H1 (cell line): ENCODE measurements at regions not wholly inside any gene's neighbourhood (a gene's known extent, or its start where the extent isn't known, plus 50 kb on each side); places are given as distances from the start of the nearest gene placed in this dataset.

ENCODE experiments used
- CTCF ChIA-PET: fragments of 300-600 bp; sonication (Branson Sonifier 250); formaldehyde crosslinking; loops from one replicate; lab custom pipeline; 2021; ENCODE audit not compliant: partially characterized antibody; lab: Charles Lee
- POLR2A ChIA-PET: fragments of 300-600 bp; sonication (Branson Sonifier 250); formaldehyde crosslinking; loops from one replicate; lab custom pipeline; 2021; ENCODE audit warnings: inconsistent platforms; ENCODE audit not compliant: partially characterized antibody; lab: Charles Lee
- DNase-seq, 2 experiments: peaks; one replicate each; pipeline versions ENCODE4 v3.0.0 to v3.0.0-alpha.2; 2010 to 2022; ENCODE audit warnings: low spot score in 2 of 2, low read depth in 1 of 2, mixed read lengths in 1 of 2
- FAIRE-seq: peaks from 2 replicates; lab custom pipeline; 2011; peaks lifted over from hg19 to GRCh38; lab: Jason Lieb, UNC
- H2AFZ ChIP-seq: 2 replicates; pipeline ENCODE4 v1.8.1; 2012; ENCODE audit warnings: low read length, inconsistent platforms
- H2AK5ac ChIP-seq: 2 replicates; pipeline ENCODE4 v1.6.1; 2013; ENCODE audit warnings: low read depth, low read length
- H2BK120ac ChIP-seq: replicated peaks from 2 replicates; pipeline ENCODE3; 2013; ENCODE audit warnings: low read depth, low read length, inconsistent platforms
- H2BK12ac ChIP-seq: 2 replicates; pipeline ENCODE4 v1.6.1; 2013; ENCODE audit warnings: low read depth, low read length
- H2BK15ac ChIP-seq: 2 replicates; pipeline ENCODE4 v1.6.1; 2013; ENCODE audit warnings: low read length
- H2BK20ac ChIP-seq: 2 replicates; pipeline ENCODE4 v1.6.1; 2013; ENCODE audit warnings: low read length
- H2BK5ac ChIP-seq: 2 replicates; pipeline ENCODE4 v1.6.1; 2013; ENCODE audit warnings: low read depth, low read length
- H3K14ac ChIP-seq: 2 replicates; pipeline ENCODE4 v1.6.1; 2013; ENCODE audit warnings: inconsistent platforms; ENCODE audit not compliant: insufficient read length
- H3K18ac ChIP-seq: 2 replicates; pipeline ENCODE4 v1.6.1; 2013; ENCODE audit warnings: low read length; ENCODE audit errors: extremely low read depth
- H3K23ac ChIP-seq: 2 replicates; pipeline ENCODE4 v1.6.1; 2013; ENCODE audit warnings: inconsistent platforms; ENCODE audit not compliant: insufficient read length
- H3K23me2 ChIP-seq: 2 replicates; pipeline ENCODE4 v1.6.1; 2013; ENCODE audit warnings: low read depth, low read length
- H3K27ac ChIP-seq: 2 replicates; pipeline ENCODE4 v1.6.1; 2011; ENCODE audit warnings: low read depth, low read length, inconsistent platforms
- H3K27me3 ChIP-seq, 4 experiments: replicated peaks in 1 of 4; 1 replicate in 1 of 4; 2 replicates in 3 of 4; pipeline versions ENCODE4 v1.6.1 to v1.8.1; 2011 to 2013; ENCODE audit warnings: low read length in 3 of 4, mild to moderate bottlenecking in 3 of 4, inconsistent platforms in 2 of 4, mixed read lengths in 2 of 4, moderate library complexity in 1 of 4; ENCODE audit not compliant: control insufficient read depth in 3 of 4, insufficient read depth in 3 of 4; ENCODE audit errors: extremely low read depth in 1 of 4
- H3K36me3 ChIP-seq, 4 experiments: 2 replicates each; pipeline versions ENCODE4 v1.6.1 to v1.8.1; 2011 to 2013; ENCODE audit warnings: mild to moderate bottlenecking in 4 of 4, low read length in 3 of 4, moderate library complexity in 2 of 4, control low read depth in 1 of 4, inconsistent platforms in 1 of 4; ENCODE audit not compliant: insufficient read depth in 4 of 4, control insufficient read depth in 2 of 4
- H3K4ac ChIP-seq: replicated peaks from 2 replicates; pipeline ENCODE3; 2013; ENCODE audit warnings: low read length, low read depth, mixed read lengths, inconsistent platforms; ENCODE audit not compliant: insufficient read length
- H3K4me1 ChIP-seq, 4 experiments: replicated peaks in 1 of 4; 1 replicate in 1 of 4; 2 replicates in 3 of 4; pipeline versions ENCODE4 v1.6.1 to v1.8.1; 2011 to 2013; ENCODE audit warnings: low read length in 3 of 4, inconsistent platforms in 2 of 4, mixed read lengths in 1 of 4; ENCODE audit not compliant: insufficient read depth in 4 of 4, control insufficient read depth in 3 of 4
- H3K4me2 ChIP-seq, 2 experiments: 2 replicates each; pipeline versions ENCODE4 v1.6.1 to v1.8.1; 2011 to 2013; ENCODE audit warnings: low read depth in 2 of 2, low read length in 2 of 2, control low read depth in 1 of 2, inconsistent platforms in 1 of 2, mild to moderate bottlenecking in 1 of 2; ENCODE audit not compliant: insufficient read depth in 1 of 2
- H3K4me3 ChIP-seq, 4 experiments: fragments of 200-600, 300-600 bp in 1 of 4; sonication (generic), shearing (Covaris generic), sonication (Bioruptor Twin) in 1 of 4; 2 replicates each; pipeline versions ENCODE4 v1.5.1 to v1.8.1; 2011 to 2016; ENCODE audit warnings: low read length in 4 of 4, low read depth in 3 of 4, control low read depth in 2 of 4, inconsistent platforms in 2 of 4, mild to moderate bottlenecking in 2 of 4, mixed read lengths in 1 of 4, moderate library complexity in 1 of 4; ENCODE audit not compliant: insufficient read depth in 2 of 4; ENCODE audit errors: extremely low read depth in 1 of 4
- H3K56ac ChIP-seq: replicated peaks from 2 replicates; pipeline ENCODE3; 2013; ENCODE audit warnings: low read depth, mild to moderate bottlenecking, mixed read lengths, low read length, inconsistent platforms; ENCODE audit not compliant: insufficient read length
- H3K79me1 ChIP-seq: 2 replicates; pipeline ENCODE4 v1.6.1; 2013; ENCODE audit warnings: low read depth, low read length, control low read depth
- H3K79me2 ChIP-seq, 2 experiments: 2 replicates each; pipeline versions ENCODE4 v1.6.1 to v1.8.1; 2012 to 2013; ENCODE audit warnings: low read length in 2 of 2, mild to moderate bottlenecking in 2 of 2, inconsistent platforms in 1 of 2; ENCODE audit not compliant: insufficient read depth in 2 of 2, control insufficient read depth in 1 of 2
- H3K9ac ChIP-seq, 4 experiments: replicated peaks in 1 of 4; 1 replicate in 1 of 4; 2 replicates in 3 of 4; pipeline versions ENCODE4 v1.6.1 to v1.8.1; 2011 to 2013; ENCODE audit warnings: low read depth in 3 of 4, low read length in 3 of 4, control low read depth in 2 of 4, mild to moderate bottlenecking in 2 of 4, moderate library complexity in 2 of 4, inconsistent platforms in 1 of 4; ENCODE audit errors: extremely low read depth in 1 of 4
- H3K9me3 ChIP-seq, 2 experiments: 2 replicates each; pipeline versions ENCODE4 v1.6.1 to v1.8.1; 2012 to 2013; ENCODE audit warnings: mild to moderate bottlenecking in 2 of 2, moderate library complexity in 2 of 2, control low read depth in 1 of 2, inconsistent platforms in 1 of 2, low read depth in 1 of 2, low read length in 1 of 2, mixed read lengths in 1 of 2; ENCODE audit not compliant: insufficient read depth in 2 of 2
- H4K20me1 ChIP-seq, 2 experiments: replicated peaks in 1 of 2; 2 replicates each; pipeline versions ENCODE3 to v1.8.1; 2011 to 2013; ENCODE audit warnings: inconsistent platforms in 2 of 2, low read length in 2 of 2, mild to moderate bottlenecking in 1 of 2; ENCODE audit not compliant: insufficient read depth in 2 of 2, control insufficient read depth in 1 of 2
- H4K5ac ChIP-seq: 2 replicates; pipeline ENCODE4 v1.6.1; 2013; ENCODE audit warnings: low read length, low read depth, mixed read lengths, inconsistent platforms; ENCODE audit not compliant: insufficient read length
- H4K8ac ChIP-seq: 2 replicates; pipeline ENCODE4 v1.8.0; 2013; ENCODE audit warnings: mild to moderate bottlenecking, moderate library complexity, low read length, inconsistent platforms; ENCODE audit not compliant: insufficient read depth; ENCODE audit errors: extremely low read depth
- H4K91ac ChIP-seq: replicated peaks from 2 replicates; pipeline ENCODE3; 2013; ENCODE audit warnings: low read length, mixed read lengths, inconsistent platforms; ENCODE audit not compliant: insufficient read length
- BCL11A ChIP-seq, 2 experiments: IDR thresholded peaks; one replicate each; pipeline ENCODE4 v1.6.1; 2011; ENCODE audit warnings: low read depth in 2 of 2, low read length in 2 of 2, mild to moderate bottlenecking in 2 of 2
- MAFK ChIP-seq: IDR thresholded peaks from 2 replicates; pipeline ENCODE4 v1.6.1; 2012; ENCODE audit warnings: low read depth, mild to moderate bottlenecking, improper control_type of control experiment, low read length
- RXRA ChIP-seq: IDR thresholded peaks from 2 replicates; pipeline ENCODE4 v1.6.1; 2011; ENCODE audit warnings: low read depth, mild to moderate bottlenecking, low read length, moderate library complexity; ENCODE audit not compliant: insufficient read depth
- ZNF274 ChIP-seq: IDR thresholded peaks from 2 replicates; pipeline ENCODE4 v1.7.0; 2012; ENCODE audit warnings: low read length, borderline replicate concordance; ENCODE audit errors: extremely low read depth
- WGBS, 2 experiments: shearing (Covaris generic) in 1 of 2; methylation state at CpG; one replicate each; pipeline versions ENCODE4 v1.1.6 to v1.1.7; 2013 to 2015; ENCODE audit warnings: low lambda C conversion rate in 2 of 2, mixed read lengths in 2 of 2, inconsistent platforms in 1 of 2, low coverage in 1 of 2, missing lambda C conversion rate in 1 of 2; ENCODE audit not compliant: insufficient replicate concordance in 2 of 2, insufficient coverage in 1 of 2, insufficient read length in 1 of 2; ENCODE audit errors: extremely low coverage in 1 of 2, missing lambda C conversion rate in 1 of 2; 5-methylcytosine and 5-hydroxymethylcytosine counted together

DNA sequence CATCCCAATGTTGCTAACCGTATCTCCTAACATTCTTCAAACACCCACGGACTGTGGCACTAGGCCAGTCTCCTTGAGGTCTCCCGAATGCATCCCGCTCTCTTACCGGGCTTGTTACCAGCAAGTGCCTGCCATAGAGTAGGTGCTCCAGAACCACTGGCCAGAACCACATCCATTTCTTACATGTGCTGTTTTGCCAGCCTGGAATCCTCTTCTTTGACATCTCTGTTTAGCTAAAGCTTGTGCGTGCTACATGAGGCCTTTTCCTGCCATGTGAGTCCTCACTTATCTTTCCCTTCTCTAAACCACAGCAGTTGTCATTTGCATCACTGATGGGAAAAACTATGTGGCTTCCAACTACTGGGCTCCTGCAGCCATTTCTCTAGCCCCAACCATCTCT, 397.4 kb downstream of the PCNX1 start:
- H3K27ac ChIP-seq, result no peak overlapping the region
- H3K4me2 ChIP-seq, result no peak overlapping the region
- 84% methylated on average over 6 of the region's 6 CpGs; no CpG with 5 or more reads in 1 of the 2 experiments for WGBS, 2 experiments
- no peak overlapping the region for H3K9ac ChIP-seq
- no peaks in the 10 kb centered on the region for H3K79me2 ChIP-seq
- no peak overlapping the region for H3K56ac ChIP-seq
- no peaks in the 10 kb centered on the region; a peak in 1 of 7 replicates for H3K27me3 ChIP-seq
- no peak overlapping the region for H4K91ac ChIP-seq
- no peak overlapping the region for H2AFZ ChIP-seq
- H2BK20ac ChIP-seq, result no peak overlapping the region
- H3K4me3 ChIP-seq, result no peak overlapping the region
- H4K20me1 ChIP-seq, result no peaks in the 10 kb centered on the region
- no peak overlapping the region for H2BK15ac ChIP-seq
- H2BK5ac ChIP-seq, result no peak overlapping the region
- H4K8ac ChIP-seq, result no peak overlapping the region
- TF ChIP-seq BCL11A (IDR thresholded peaks at IDR 0.05; ENCODE audit: low read depth in 2 of 2, low read length in 2 of 2), result no peak
- TF ChIP-seq MAFK, result no peak
- TF ChIP-seq ZNF274, result peak; percentile 65
- TF ChIP-seq RXRA, result no peak
- POLR2A ChIA-PET, result no interaction called here
- no peak overlapping the region for H2BK12ac ChIP-seq
- no peaks in the 10 kb centered on the region for H3K79me1 ChIP-seq
- H3K4me1 ChIP-seq, result no peaks in the 10 kb centered on the region
- H3K14ac ChIP-seq, result no peak overlapping the region
- no peaks in the 10 kb centered on the region for H3K23me2 ChIP-seq
- H4K5ac ChIP-seq, result no peak overlapping the region
- no peak overlapping the region for H3K18ac ChIP-seq
- no peak overlapping the region for H3K23ac ChIP-seq
- no peak for DNase-seq
- H3K4ac ChIP-seq, result no peak overlapping the region
- H3K36me3 ChIP-seq, result no peaks in the 10 kb centered on the region
- CTCF ChIA-PET, result interaction anchor here (1.1 kb wide), 1 partner anchor 10 kb away, joined by 4 read pairs; no protein-coding TSS in a partner anchor
- no peak overlapping the region for H2BK120ac ChIP-seq
- no peak overlapping the region for H2AK5ac ChIP-seq
- H3K9me3 ChIP-seq, result peaks cover 0 to 6% of the 10 kb centered on the region in 2 experiments; a peak in 1 of 4 replicates
- no peak for FAIRE-seq
